ENCODE measurements at regions not wholly inside any gene's neighbourhood (a gene's known extent, or its start where the extent isn't known, plus 50 kb on each side); places are given as distances from the start of the nearest gene placed in this dataset.

DNA sequence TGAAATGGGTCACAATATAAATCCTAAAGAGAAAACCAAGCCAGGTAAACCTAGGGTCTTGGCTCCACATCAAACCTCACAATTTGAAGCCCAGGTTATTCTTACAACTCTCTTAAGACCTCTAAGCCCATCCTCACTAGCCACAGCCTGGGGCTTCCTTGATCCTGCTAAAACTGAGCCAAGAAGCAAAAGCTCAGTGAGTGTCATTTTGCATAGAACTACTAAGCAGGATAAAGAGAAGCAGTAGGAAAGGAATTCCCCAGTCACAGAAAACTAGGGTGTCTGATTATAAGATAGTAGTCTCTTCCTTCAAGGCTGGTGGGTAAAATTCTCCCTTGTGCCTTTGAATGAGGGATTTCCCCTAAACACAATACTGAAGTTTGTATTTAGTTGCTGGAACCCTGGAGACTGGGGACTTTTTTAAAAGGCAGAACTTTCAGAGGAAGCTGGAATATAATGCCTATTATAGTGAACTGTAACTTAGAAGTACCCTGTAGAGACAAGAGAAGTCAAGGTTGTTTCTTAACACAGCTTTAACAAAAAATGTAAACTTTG lies 196.6 kb upstream of the KIAA1217 start:
- Histone ChIP-seq H3K27ac (no peak overlapping the region), H3K9me3 (no peaks in the 10 kb centered on the region), H3K36me3 (no peaks in the 10 kb centered on the region), H3K4me1 (ENCODE audit: control insufficient read depth in 1 of 2, insufficient read depth in 1 of 2, low read depth in 1 of 2, low read length in 1 of 2) (no peaks in the 10 kb centered on the region), H3K4me3 (ENCODE audit: low read depth in 1 of 2, low read length in 1 of 2) (no peak overlapping the region), H3K27me3 (peaks cover 5% of the 10 kb centered on the region)
- TF ChIP-seq CTCF (IDR thresholded peaks at IDR 0.05), result no peak

- no peaks in the 10 kb centered on the region for H3K4me1 ChIP-seq (ENCODE audit: control insufficient read depth in 1 of 2, insufficient read depth in 1 of 2, low read depth in 1 of 2, low read length in 1 of 2)
- H3K9me3 ChIP-seq, result no peaks in the 10 kb centered on the region
- H3K27ac ChIP-seq, result no peak overlapping the region
- no peaks in the 10 kb centered on the region for H3K36me3 ChIP-seq
- TF ChIP-seq CTCF (IDR thresholded peaks at IDR 0.05), result no peak
- H3K27me3 ChIP-seq, result no peaks in the 10 kb centered on the region
- H3K4me3 ChIP-seq (ENCODE audit: low read depth in 1 of 2, low read length in 1 of 2), result no peak overlapping the region
Observed at GRCh38 chr10:24027107-24027506, 181.8 kb upstream of the KIAA1217 start.

GRCh38 chr10:24034571-24034970 lies 174.4 kb upstream of the KIAA1217 start:
- no peak overlapping the region for H3K27ac ChIP-seq
- no peaks in the 10 kb centered on the region for H3K36me3 ChIP-seq
- TF ChIP-seq CTCF (IDR thresholded peaks at IDR 0.05), result no peak
- no peaks in the 10 kb centered on the region for H3K4me1 ChIP-seq (ENCODE audit: control insufficient read depth in 1 of 2, insufficient read depth in 1 of 2, low read depth in 1 of 2, low read length in 1 of 2)
- no peak overlapping the region for H3K4me3 ChIP-seq (ENCODE audit: low read depth in 1 of 2, low read length in 1 of 2)
- H3K9me3 ChIP-seq, result no peaks in the 10 kb centered on the region
- H3K27me3 ChIP-seq, result no peaks in the 10 kb centered on the region

DNA sequence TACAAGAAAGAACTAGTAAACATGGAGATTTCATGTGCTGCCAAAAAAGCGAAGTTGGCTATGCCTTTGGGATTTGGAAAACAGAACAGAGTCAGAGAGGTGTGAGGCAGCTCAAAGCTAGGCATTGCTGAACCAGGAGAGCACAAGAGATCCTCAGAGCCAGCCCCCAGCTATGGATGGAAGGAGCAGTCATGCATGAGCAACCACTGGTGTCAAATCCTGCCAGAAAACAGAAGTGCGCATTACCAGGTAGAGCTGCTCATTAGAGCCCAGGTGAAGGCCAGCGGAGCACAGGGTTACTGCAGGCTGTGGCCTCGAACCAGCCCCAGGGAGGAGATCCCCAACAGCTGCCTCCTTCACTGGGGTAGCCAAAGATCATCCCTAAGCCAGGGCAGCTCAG lies 173.2 kb upstream of the KIAA1217 start:
- Histone ChIP-seq H3K27me3 (no peaks in the 10 kb centered on the region), H3K9me3 (no peaks in the 10 kb centered on the region), H3K4me3 (ENCODE audit: low read depth in 1 of 2, low read length in 1 of 2) (no peak overlapping the region), H3K27ac (no peak overlapping the region), H3K36me3 (no peaks in the 10 kb centered on the region), H3K4me1 (ENCODE audit: control insufficient read depth in 1 of 2, insufficient read depth in 1 of 2, low read depth in 1 of 2, low read length in 1 of 2) (no peaks in the 10 kb centered on the region)
- no peak for TF ChIP-seq CTCF (IDR thresholded peaks at IDR 0.05)

- no peak overlapping the region for H3K27ac ChIP-seq
- H3K4me1 ChIP-seq (ENCODE audit: control insufficient read depth in 1 of 2, insufficient read depth in 1 of 2, low read depth in 1 of 2, low read length in 1 of 2), result no peaks in the 10 kb centered on the region
- TF ChIP-seq CTCF (IDR thresholded peaks at IDR 0.05), result no peak
- H3K4me3 ChIP-seq (ENCODE audit: low read depth in 1 of 2, low read length in 1 of 2), result no peak overlapping the region
- no peaks in the 10 kb centered on the region for H3K27me3 ChIP-seq
- no peaks in the 10 kb centered on the region for H3K9me3 ChIP-seq
- no peaks in the 10 kb centered on the region for H3K36me3 ChIP-seq
Observed at GRCh38 chr10:24039315-24039714, 169.6 kb upstream of the KIAA1217 start.

GRCh38 chr10:24039897-24040296 lies 169.0 kb upstream of the KIAA1217 start:
- no peaks in the 10 kb centered on the region for H3K27me3 ChIP-seq
- no peaks in the 10 kb centered on the region for H3K4me1 ChIP-seq (ENCODE audit: control insufficient read depth in 1 of 2, insufficient read depth in 1 of 2, low read depth in 1 of 2, low read length in 1 of 2)
- H3K27ac ChIP-seq, result no peak overlapping the region
- no peaks in the 10 kb centered on the region for H3K36me3 ChIP-seq
- no peak for TF ChIP-seq CTCF (IDR thresholded peaks at IDR 0.05)
- H3K4me3 ChIP-seq (ENCODE audit: low read depth in 1 of 2, low read length in 1 of 2), result no peak overlapping the region
- H3K9me3 ChIP-seq, result no peaks in the 10 kb centered on the region

All from neutrophil (primary cell).